Vagina (tissue), 2 donors: ENCODE measurements at regions not wholly inside any gene's neighbourhood (a gene's known extent, or its start where the extent isn't known, plus 50 kb on each side); places are given as distances from the start of the nearest gene placed in this dataset.

ENCODE experiments used
- DNase-seq, 2 donors: peaks; one replicate each; pipeline ENCODE4 v3.0.0-alpha.2; 2017; ENCODE audit errors: extremely low spot score in 2 of 2
- H3K27ac ChIP-seq: fragments of 200-600 bp; sonication (generic); one replicate; pipeline ENCODE4 v1.5.1; 2019
- H3K27me3 ChIP-seq: fragments of 200-600 bp; sonication (generic); one replicate; pipeline ENCODE4 v1.5.1; 2019
- H3K36me3 ChIP-seq, 2 donors: fragments of 200-600 bp; sonication (generic); one replicate each; pipeline ENCODE4 v1.5.1; 2017 to 2019
- H3K4me1 ChIP-seq: fragments of 200-600 bp; sonication (generic); one replicate; pipeline ENCODE4 v1.5.1; 2019
- H3K4me3 ChIP-seq, 2 donors: fragments of 200-600 bp; sonication (generic); 1 replicate in 1 of 2; 2 replicates in 1 of 2; pipeline ENCODE4 v1.5.1; 2016 to 2019
- H3K9me3 ChIP-seq: fragments of 200-600 bp; sonication (generic); one replicate; pipeline ENCODE4 v1.5.1; 2019
- CTCF ChIP-seq, 3 experiments: fragments of 450-650 bp in 2 of 3; fragments of 200-600 bp in 1 of 3; sonication (generic) in 1 of 3; IDR thresholded peaks; one replicate each; pipeline ENCODE4 v1.5.1; 2017 to 2019; ENCODE audit warnings: antibody characterized with exemption in 3 of 3, mild to moderate bottlenecking in 2 of 3, moderate library complexity in 2 of 3
- POLR2A ChIP-seq, 2 donors: fragments of 450-650 bp; IDR thresholded peaks; one replicate each; pipeline ENCODE4 v1.6.1; 2017; ENCODE audit warnings: antibody characterized with exemption in 2 of 2, mild to moderate bottlenecking in 2 of 2, moderate library complexity in 2 of 2
- POLR2AphosphoS5 ChIP-seq, 2 donors: sonication (generic); formaldehyde crosslinking; IDR thresholded peaks; one replicate each; pipeline ENCODE4 v1.9.0; 2017; ENCODE audit warnings: antibody characterized with exemption in 2 of 2, mild to moderate bottlenecking in 2 of 2, low read depth in 1 of 2; ENCODE audit not compliant: insufficient read depth in 1 of 2
- intact Hi-C: fragments of 100-400 bp; cut with DNase I; formaldehyde crosslinking; loops from one replicate; pipeline ENCODE4 v1.15.1; 2023

GRCh38 chr7:156113731-156114130 is 301.5 kb upstream of the SHH start:
- intact Hi-C loops = no loop called here
- Histone ChIP-seq H3K4me3 (no peak overlapping the region), H3K4me1 (no peaks in the 10 kb centered on the region), H3K9me3 (no peaks in the 10 kb centered on the region), H3K27ac (no peak overlapping the region), H3K27me3 (no peaks in the 10 kb centered on the region), H3K36me3 (no peaks in the 10 kb centered on the region)
- TF ChIP-seq POLR2AphosphoS5 (IDR thresholded peaks at IDR 0.05; ENCODE audit: insufficient read depth in 1 of 2, low read depth in 1 of 2) (no peak), POLR2A (IDR thresholded peaks at IDR 0.05) (no peak), CTCF (IDR thresholded peaks at IDR 0.05) (no peak)
- peak; percentile 20 to 46 for DNase-seq

GRCh38 chr7:156109988-156110387 is 297.7 kb upstream of the SHH start:
- no peaks in the 10 kb centered on the region for H3K36me3 ChIP-seq
- no peak for TF ChIP-seq POLR2AphosphoS5 (IDR thresholded peaks at IDR 0.05; ENCODE audit: insufficient read depth in 1 of 2, low read depth in 1 of 2)
- TF ChIP-seq POLR2A (IDR thresholded peaks at IDR 0.05) = no peak
- no peak for TF ChIP-seq CTCF (IDR thresholded peaks at IDR 0.05)
- DNase-seq = no peak

GRCh38 chr7:156109076-156109475 is 296.8 kb upstream of the SHH start:
- TF ChIP-seq POLR2AphosphoS5 (IDR thresholded peaks at IDR 0.05; ENCODE audit: insufficient read depth in 1 of 2, low read depth in 1 of 2) (no peak), CTCF (IDR thresholded peaks at IDR 0.05) (no peak), POLR2A (IDR thresholded peaks at IDR 0.05) (no peak)
- DNase-seq = peak in 1 of 2 donors; percentile 65
- Histone ChIP-seq H3K4me1 (no peaks in the 10 kb centered on the region), H3K36me3 (no peaks in the 10 kb centered on the region), H3K9me3 (no peaks in the 10 kb centered on the region), H3K27me3 (no peaks in the 10 kb centered on the region), H3K27ac (no peak overlapping the region), H3K4me3 (no peak overlapping the region)
- intact Hi-C loops = no loop called here

More at GRCh38 chr7:156109988-156110387, 297.7 kb upstream of the SHH start:
- intact Hi-C loops = no loop called here
- Histone ChIP-seq H3K27me3 (no peaks in the 10 kb centered on the region), H3K4me1 (no peaks in the 10 kb centered on the region), H3K4me3 (no peak overlapping the region), H3K9me3 (no peaks in the 10 kb centered on the region), H3K27ac (no peak overlapping the region)

- H3K9me3 ChIP-seq = no peaks in the 10 kb centered on the region
- TF ChIP-seq POLR2AphosphoS5 (IDR thresholded peaks at IDR 0.05; ENCODE audit: insufficient read depth in 1 of 2, low read depth in 1 of 2) = no peak
- no peak for TF ChIP-seq CTCF (IDR thresholded peaks at IDR 0.05)
- no peak for TF ChIP-seq POLR2A (IDR thresholded peaks at IDR 0.05)
- H3K4me1 ChIP-seq = no peaks in the 10 kb centered on the region
- intact Hi-C loops = no loop called here
- H3K27ac ChIP-seq = no peak overlapping the region
- no peak overlapping the region for H3K4me3 ChIP-seq
- no peaks in the 10 kb centered on the region for H3K36me3 ChIP-seq
- no peaks in the 10 kb centered on the region for H3K27me3 ChIP-seq
- DNase-seq = no peak
These were observed 295.7 kb upstream of the SHH start for GRCh38 chr7:156107957-156108356.

GRCh38 chr7:156106107-156106426 is 293.8 kb upstream of the SHH start:
- intact Hi-C loops = no loop called here
- Histone ChIP-seq H3K27me3 (no peaks in the 10 kb centered on the region), H3K27ac (no peak overlapping the region), H3K9me3 (no peaks in the 10 kb centered on the region), H3K36me3 (no peaks in the 10 kb centered on the region), H3K4me3 (no peak overlapping the region), H3K4me1 (no peaks in the 10 kb centered on the region)
- DNase-seq = no peak
- TF ChIP-seq POLR2AphosphoS5 (IDR thresholded peaks at IDR 0.05; ENCODE audit: insufficient read depth in 1 of 2, low read depth in 1 of 2) (no peak), POLR2A (IDR thresholded peaks at IDR 0.05) (no peak), CTCF (IDR thresholded peaks at IDR 0.05) (no peak)
